Kidney (tissue), 13 donors: ENCODE measurements at regions not wholly inside any gene's neighbourhood (a gene's known extent, or its start where the extent isn't known, plus 50 kb on each side); places are given as distances from the start of the nearest gene placed in this dataset.

Experiments used
- DNase-seq, 5 donors: peaks; one replicate each; pipeline ENCODE4 v3.0.0-alpha.2; 2013 to 2020
- FAIRE-seq: peaks from 2 replicates; lab custom pipeline; 2012; peaks lifted over from hg19 to GRCh38; lab: Jason Lieb, UNC
- H3K27ac ChIP-seq, 2 donors: one replicate each; pipeline ENCODE4 v1.7.0; 2013; ENCODE audit warnings: low read depth in 2 of 2, low read length in 2 of 2, inconsistent platforms in 1 of 2
- H3K27me3 ChIP-seq: one replicate; pipeline ENCODE4 v1.7.1; 2013; ENCODE audit warnings: low read length, inconsistent platforms; ENCODE audit not compliant: control insufficient read depth, insufficient read depth
- H3K36me3 ChIP-seq, 3 donors: one replicate each; pipeline versions ENCODE4 v1.7.0 to v1.7.1; 2013; ENCODE audit warnings: low read length in 3 of 3, control low read depth in 1 of 3, inconsistent platforms in 1 of 3; ENCODE audit not compliant: insufficient read depth in 3 of 3, control insufficient read depth in 2 of 3
- H3K4me1 ChIP-seq, 3 donors: one replicate each; pipeline versions ENCODE4 v1.7.0 to v1.7.1; 2013; ENCODE audit warnings: low read length in 3 of 3, inconsistent platforms in 1 of 3, low read depth in 1 of 3; ENCODE audit not compliant: control insufficient read depth in 2 of 3, insufficient read depth in 2 of 3
- H3K4me3 ChIP-seq, 3 donors: one replicate each; pipeline versions ENCODE4 v1.7.0 to v1.8.1; 2013; ENCODE audit warnings: low read length in 3 of 3, control low read depth in 1 of 3, inconsistent platforms in 1 of 3
- H3K9ac ChIP-seq, 3 donors: one replicate each; pipeline versions ENCODE4 v1.7.0 to v1.7.1; 2013; ENCODE audit warnings: low read length in 3 of 3, control low read depth in 1 of 3, inconsistent platforms in 1 of 3
- H3K9me3 ChIP-seq, 3 donors: one replicate each; pipeline versions ENCODE4 v1.7.0 to v1.7.1; 2013; ENCODE audit warnings: low read length in 3 of 3, control low read depth in 1 of 3, inconsistent platforms in 1 of 3; ENCODE audit not compliant: control insufficient read depth in 2 of 3, insufficient read depth in 1 of 3
- CTCF ChIP-seq: IDR thresholded peaks from 3 replicates; pipeline ENCODE4 v1.5.1; 2012; ENCODE audit warnings: mild to moderate bottlenecking, moderate library complexity, borderline replicate concordance; ENCODE audit not compliant: insufficient read depth; ENCODE audit errors: extremely low read depth
- intact Hi-C: fragments of 100-400 bp; cut with DNase I; formaldehyde crosslinking; loops from one replicate; pipeline ENCODE4 v1.11.1; 2022
- donor health status: control.
- donor health status: control.
- donor health status: control.
- donor health status: control.
- donor health status: control.
- donor health status: DM: yes; HTN: yes; CAD: no.
- donor health status: Normal renal cell carcinoma (clear cell type).

GRCh38 chr10:131757285-131758058, 143.3 kb upstream of the PPP2R2D start:
- DNase-seq (peak in 1 of 5 donors; percentile 44), FAIRE-seq (no peak)
- Histone ChIP-seq H3K4me3 (no peak overlapping the region), H3K9me3 (peaks cover 0 to 3% (median 0%) of the 10 kb centered on the region in 3 donors), H3K27me3 (no peaks in the 10 kb centered on the region), H3K27ac (no peak overlapping the region), H3K4me1 (peaks cover 0 to 4% (median 0%) of the 10 kb centered on the region in 3 donors), H3K36me3 (no peaks in the 10 kb centered on the region), H3K9ac (no peak overlapping the region)
- intact Hi-C loops: no loop called here
- TF ChIP-seq CTCF: no peak

- H3K4me3 ChIP-seq: peak overlapping the region in 1 of 3 donors; percentile 28
- FAIRE-seq (no peak), DNase-seq (peak; percentile 41 to 80 (median 73))
- no peak for TF ChIP-seq CTCF
- no peaks in the 10 kb centered on the region for H3K27me3 ChIP-seq
- peaks cover 0 to 3% (median 0%) of the 10 kb centered on the region in 3 donors for H3K9me3 ChIP-seq
- H3K27ac ChIP-seq: no peak overlapping the region
- no peak overlapping the region for H3K9ac ChIP-seq
- peaks cover 0 to 4% (median 0%) of the 10 kb centered on the region in 3 donors for H3K4me1 ChIP-seq
- no peaks in the 10 kb centered on the region for H3K36me3 ChIP-seq
- intact Hi-C loops: no loop called here
These were observed 142.5 kb upstream of the PPP2R2D start for GRCh38 chr10:131758062-131758938.

GRCh38 chr10:131758939-131759301, 141.9 kb upstream of the PPP2R2D start:
- H3K27me3 ChIP-seq: no peaks in the 10 kb centered on the region
- H3K9me3 ChIP-seq: peaks cover 0 to 3% (median 0%) of the 10 kb centered on the region in 3 donors
- FAIRE-seq (no peak), DNase-seq (peak in 1 of 5 donors; percentile 29)
- no peak overlapping the region for H3K9ac ChIP-seq
- H3K36me3 ChIP-seq: no peaks in the 10 kb centered on the region
- peaks cover 0 to 4% (median 0%) of the 10 kb centered on the region in 3 donors for H3K4me1 ChIP-seq
- intact Hi-C loops: no loop called here
- no peak for TF ChIP-seq CTCF
- no peak overlapping the region for H3K27ac ChIP-seq
- no peak overlapping the region for H3K4me3 ChIP-seq
